NCI-H187 (cell line): ENCODE measurements at regions not wholly inside any gene's neighbourhood (a gene's known extent, or its start where the extent isn't known, plus 50 kb on each side); places are given as distances from the start of the nearest gene placed in this dataset.
"Not testable (repeated sequence)": the region's sequence is repeated elsewhere in the genome, so short reads cannot be mapped to it uniquely, and the experiment has no call there.

Experiments used
- DNase-seq, 2 experiments: peaks; one replicate each; lab custom pipeline; 2025; lab: John Stamatoyannopoulos, UW

DNA sequence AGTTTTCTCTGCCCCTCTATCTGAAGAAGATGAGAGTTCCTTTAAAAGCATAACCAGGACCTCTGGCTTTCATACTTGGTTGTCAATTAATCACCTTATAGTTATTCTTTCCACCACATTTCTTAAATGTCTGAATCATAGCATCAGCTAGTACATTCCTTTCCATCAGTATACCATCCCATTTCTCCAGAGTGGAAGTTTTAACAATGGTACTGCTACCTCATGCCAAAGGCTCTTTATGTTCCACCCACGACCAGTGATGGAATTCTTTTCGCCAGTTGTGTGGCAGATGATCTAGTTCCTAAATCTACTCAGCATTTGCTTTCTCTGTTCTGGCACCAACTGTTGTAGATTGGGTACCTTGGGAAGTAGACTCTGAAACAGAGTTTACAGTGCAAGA is 379.8 kb downstream of the ZNF674 start:
- DNase-seq: no peak

DNA sequence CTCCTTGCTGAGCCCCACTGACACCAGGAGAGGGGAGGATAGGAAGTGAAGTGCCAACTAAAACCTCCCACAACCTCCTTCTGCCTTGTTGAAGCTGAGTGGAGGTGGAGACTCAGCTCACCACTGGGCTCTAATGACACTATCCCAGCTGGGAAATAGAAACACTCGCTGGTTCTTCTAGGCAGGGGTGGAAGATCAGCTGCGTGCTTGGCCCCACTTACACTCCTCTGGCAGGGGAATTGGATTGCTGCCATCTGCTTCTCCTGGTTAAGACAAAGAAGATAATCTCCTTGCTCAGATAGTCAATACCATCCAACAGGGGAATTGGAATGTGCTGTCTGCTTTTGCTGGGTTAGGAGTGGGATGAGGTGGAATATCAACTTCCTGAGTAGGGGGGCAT is 392.5 kb downstream of the ZNF674 start:
- DNase-seq: no peak

DNA sequence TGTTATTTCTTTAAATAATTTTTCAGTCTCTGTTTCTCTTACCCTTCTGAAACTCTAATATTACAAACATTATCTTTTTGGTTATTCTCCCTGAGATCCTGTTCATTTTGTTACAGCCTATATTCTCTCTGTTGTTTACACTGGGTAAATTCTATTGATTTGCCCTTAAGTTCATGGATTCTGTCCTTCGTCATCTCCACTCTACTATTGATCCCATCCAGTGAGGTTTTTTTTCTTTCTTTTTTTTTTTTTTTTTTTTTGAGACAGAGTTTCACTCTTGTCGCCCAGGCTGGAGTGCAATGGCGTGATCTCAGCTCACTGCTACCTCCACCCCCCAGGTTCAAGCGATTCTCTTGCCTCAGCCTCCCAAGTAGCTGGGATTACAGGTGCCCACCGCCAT is 393.9 kb downstream of the ZNF674 start:
- DNase-seq: not testable (repeated sequence)

DNA sequence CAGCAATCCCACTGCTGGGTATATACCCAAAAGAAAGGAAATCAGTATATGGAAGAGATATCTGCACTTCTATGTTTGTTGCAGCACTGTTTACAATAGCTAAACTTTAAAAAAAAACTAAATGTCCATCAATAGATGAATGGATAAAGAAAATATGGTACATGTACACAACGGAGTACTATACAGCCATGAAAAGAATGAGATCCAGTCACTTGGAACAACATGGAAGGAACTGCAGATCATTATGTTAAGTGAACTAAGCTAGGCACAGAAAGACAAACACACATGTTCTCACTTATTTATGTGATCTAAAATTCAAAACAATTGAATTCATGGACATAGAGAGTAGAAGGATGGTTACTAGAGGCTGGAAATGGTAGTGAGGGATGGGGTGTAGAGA is 400.7 kb downstream of the ZNF674 start:
- no peak for DNase-seq

- no peak for DNase-seq
Measured at GRCh38 chrX:46140272-46140671, 404.9 kb downstream of the ZNF674 start.

DNA sequence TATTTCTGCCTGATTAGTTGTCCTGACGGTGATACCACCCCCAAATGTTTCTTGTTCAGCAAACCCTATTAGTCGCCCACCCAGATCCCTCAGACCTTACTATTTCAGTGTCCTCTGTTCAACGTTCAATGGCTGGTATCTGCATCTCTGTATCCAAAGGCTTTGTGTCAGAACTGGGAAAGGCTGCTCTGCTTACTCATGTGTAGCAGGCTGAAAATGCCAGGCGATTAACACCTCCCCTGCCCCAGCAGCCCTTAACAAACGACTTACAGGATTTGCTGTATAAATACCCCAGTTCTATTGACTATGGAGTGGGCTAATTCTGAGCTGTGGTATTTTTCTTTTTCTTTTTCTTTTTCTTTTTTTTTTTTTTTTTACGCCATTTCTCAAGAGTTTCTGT is 415.0 kb downstream of the ZNF674 start:
- DNase-seq: no peak

DNA sequence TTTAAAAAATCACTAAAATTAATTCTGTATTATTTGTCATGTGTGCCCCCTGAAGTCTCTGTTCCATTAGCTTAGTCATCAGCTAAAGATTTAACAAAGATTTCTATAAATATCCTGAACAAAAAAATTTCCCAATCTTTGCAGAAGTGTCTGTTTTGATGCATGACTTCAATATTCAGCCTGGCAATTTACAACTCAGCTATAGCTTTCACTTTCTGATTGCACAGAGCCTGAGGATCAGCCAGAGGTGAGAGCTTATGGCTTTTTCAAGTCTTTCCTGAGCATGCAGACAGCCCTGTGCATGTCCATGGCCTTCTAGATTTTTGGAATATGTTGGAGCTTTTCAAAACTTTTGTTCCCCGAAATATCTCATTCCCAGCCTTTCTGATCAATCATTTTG is 420.1 kb downstream of the ZNF674 start:
- no peak for DNase-seq

- no peak for DNase-seq
Measured at GRCh38 chrX:46117234-46117633, 428.0 kb downstream of the ZNF674 start.

DNA sequence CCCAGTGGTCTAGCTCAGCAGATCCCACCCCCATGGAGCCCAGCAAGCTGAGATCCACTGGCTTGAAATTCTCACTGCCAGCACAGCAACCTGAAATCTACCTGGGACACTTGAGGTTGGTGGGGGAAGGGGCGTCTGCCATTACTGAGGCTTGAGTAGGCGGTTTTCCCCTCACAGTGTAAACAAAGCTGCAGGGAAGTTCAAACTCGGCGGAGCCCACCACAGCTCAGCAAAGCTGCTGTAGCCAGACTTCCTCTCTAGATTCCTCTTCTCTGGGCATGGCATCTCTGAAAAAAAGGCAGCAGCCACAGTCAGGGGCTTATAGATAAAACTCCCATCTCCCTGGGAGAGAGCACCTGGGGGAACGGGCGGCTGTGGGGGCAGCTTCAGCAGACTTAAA is 457.9 kb downstream of the ZNF674 start:
- DNase-seq: not testable (repeated sequence)

DNA sequence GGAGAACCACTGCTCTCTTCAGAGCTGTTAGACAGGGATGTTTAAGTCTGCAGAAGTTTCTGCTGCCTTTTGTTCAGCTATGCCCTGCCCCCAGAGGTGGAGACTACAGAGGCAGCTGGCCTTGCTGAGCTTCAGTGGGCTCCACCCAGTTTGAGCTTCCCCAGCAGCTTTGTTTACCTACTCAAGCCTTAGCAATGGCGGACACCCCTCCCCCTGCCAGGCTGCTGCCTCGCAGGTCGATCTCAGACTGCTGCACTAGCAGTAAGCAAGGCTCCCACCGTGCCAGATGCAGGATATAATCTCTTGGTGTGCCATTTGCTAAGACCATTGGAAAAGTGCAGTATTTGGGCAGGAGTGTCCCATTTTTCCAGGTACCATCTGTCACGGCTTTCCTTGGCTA is 465.1 kb downstream of the ZNF674 start:
- DNase-seq: not testable (repeated sequence)

DNA sequence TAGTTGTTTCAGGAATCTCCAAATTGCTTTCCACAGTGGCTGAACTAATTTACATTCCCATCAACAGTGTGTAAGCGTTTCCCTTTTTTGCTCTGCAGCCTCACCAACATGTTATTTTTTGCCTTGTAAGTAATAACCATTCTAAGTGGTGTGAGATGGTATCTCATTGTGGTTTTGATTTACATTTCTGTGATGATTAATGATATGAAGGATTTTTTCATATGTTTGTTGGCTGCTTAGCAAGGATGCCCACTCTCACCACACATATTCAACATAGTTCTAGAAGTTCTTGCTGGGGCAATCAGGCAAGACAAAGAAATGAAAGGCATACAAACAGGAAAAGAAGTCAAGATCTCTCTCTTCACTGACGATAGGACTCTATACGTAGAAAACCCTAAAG is 472.4 kb downstream of the ZNF674 start:
- DNase-seq: no peak

DNA sequence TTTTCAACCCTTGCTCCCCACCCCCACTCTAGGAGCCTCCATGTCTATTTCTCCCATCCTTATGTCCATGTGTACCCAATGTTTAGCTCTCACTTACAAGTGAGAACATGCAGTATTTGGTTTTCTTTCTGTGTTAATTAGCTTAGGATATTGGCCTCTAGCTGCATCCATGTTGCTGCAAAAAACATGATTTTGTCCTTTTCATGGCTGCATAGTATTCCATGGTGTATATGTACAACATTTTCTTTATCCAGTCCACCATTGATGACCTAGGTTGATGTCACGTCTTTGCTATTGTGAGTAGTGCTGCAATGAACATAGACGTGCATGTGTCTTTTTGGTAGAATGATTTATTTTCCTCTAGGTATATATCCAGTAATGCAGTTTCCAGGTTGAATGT is 472.8 kb downstream of the ZNF674 start:
- no peak for DNase-seq

DNA sequence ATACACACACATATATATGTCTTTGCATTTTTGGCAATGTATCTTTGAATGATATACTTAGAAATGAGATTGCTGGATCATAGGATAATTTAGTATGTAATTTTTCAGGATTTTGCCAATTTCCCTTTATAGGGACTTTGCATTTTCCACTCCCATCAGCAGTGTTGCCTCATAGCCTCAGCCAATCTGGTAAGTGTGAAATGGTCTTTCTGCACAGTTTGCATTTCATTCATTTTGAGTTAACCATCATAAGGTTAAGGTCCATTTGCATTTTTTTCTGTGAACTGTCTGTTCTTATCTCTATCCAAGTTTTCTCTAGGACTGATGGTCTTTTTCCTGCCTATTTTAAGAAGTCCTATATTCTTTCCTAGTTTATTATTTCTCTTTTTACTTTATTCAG is 474.8 kb downstream of the ZNF674 start:
- no peak for DNase-seq

GRCh38 chrX:46059316-46059715 is 485.9 kb downstream of the ZNF674 start:
- no peak for DNase-seq

DNA sequence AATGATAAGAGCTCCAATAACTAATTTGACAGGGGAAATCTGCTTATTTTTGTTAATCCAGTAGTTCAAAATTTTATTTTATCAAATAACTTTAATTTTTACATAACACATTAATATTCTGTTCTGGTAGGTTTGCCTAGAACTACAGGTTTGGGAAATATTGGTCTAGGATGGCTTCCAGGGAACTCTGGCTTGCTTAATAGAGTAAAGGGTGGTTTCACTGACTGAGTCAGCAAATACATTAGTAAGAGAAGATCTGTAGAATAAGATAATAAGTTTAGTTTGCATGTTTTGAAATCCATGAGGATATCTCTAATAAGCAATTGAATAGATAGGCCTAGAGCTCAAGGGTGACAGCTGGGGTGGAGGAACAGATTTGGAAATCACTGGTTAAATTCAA is 500.7 kb downstream of the ZNF674 start:
- DNase-seq: no peak

DNA sequence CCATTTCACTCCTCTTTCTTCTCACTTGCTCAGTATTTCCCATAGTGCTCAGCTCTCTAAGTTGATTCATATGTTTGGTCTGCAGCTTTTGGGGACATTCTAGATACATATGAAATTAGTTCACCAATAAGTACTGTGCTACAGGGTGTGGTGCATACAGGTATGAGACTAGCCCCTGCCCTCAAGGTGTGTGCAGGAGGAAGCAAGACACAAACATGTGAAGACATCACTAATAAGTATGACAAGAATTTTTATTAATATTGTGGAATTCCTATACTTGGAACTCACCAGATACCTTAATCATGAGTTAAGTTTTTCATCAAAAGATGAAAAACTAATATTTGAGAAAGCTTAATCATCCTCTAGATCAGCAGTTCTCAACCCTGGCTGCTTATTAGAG is 505.2 kb downstream of the ZNF674 start:
- no peak for DNase-seq

DNA sequence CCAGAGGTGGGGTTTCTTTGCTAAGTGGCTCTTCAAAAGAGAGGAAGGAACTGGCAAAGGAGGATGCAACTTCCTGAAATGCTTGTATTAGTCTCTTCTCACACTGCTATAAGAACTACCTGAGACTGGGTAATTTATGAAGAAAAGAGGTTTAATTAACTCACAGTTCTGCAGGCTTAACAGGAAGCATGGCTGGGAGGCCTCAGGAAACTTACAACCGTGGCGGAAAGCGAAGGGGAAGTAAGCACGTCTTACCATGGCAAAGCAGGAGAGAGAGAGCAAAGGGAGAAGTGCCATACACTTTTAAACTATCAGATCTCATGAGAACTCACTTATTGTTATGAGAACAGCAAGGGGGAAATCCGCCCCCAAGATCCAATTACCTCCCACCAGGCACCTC is 505.7 kb downstream of the ZNF674 start:
- DNase-seq: no peak

- DNase-seq: no peak
Measured at GRCh38 chrX:46036508-46036907, 508.7 kb downstream of the ZNF674 start.

GRCh38 chrX:46034868-46035267 is 510.4 kb downstream of the ZNF674 start:
- no peak for DNase-seq

GRCh38 chrX:46029777-46030176 is 515.4 kb downstream of the ZNF674 start:
- DNase-seq: no peak

GRCh38 chrX:46016296-46016695 is 528.9 kb downstream of the ZNF674 start:
- no peak for DNase-seq

- DNase-seq: no peak
Measured at GRCh38 chrX:46015653-46016052, 529.6 kb downstream of the ZNF674 start.

DNA sequence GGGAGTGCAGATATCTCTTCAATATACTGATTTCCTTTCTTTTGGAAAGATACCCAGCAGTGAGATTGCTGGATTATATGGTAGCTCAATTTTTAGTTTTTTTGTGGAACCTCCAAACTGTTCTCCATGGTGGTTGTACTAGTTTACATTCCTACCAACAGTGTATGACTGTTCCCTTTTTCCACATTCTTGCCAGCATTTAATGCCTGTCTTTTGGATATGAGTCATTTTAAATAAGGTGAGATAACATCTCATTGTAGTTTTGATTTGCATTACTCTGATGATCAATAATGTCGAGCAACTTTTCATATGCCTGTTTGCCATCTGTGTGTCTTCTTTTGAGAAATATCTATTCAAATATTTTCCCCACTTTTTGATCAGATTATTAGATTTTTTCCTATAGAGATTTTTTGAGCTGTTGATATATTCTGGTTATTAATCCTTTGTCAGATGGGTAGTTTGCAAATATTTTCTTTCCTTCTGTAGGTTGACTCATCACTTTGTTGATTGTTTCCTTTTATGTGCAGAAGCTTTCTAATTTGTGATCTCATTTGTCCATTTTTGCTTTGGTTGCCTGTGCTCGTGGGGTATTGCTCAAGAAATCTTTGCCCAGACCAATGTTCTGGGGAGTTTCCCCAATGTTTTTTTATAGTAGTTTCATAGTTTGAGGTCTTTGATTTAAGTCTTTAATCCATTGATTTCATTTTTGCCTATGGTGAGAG is 552.7 kb downstream of the ZNF674 start:
- no peak for DNase-seq

- DNase-seq: no peak
Measured at GRCh38 chrX:45986971-45987370, 558.2 kb downstream of the ZNF674 start.

DNA sequence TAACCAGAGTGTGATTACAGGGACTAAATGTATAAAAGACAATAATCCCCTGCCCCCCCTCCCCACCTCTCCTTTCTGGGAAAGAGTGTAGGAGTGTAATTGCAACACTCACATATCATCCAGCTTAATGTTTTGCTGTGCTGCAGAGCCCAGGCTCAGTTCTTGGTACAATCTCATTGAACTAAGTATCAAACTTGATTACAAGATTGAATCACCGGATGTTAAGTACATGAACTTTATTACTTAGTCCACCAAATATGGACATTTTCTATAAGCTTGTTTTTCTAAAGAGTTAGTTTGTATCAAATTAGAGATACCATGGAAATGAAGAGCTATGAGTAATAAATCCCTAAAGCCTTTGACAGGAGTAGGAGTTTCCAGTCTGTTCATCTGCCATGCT is 559.1 kb downstream of the ZNF674 start:
- DNase-seq: no peak
